ENCODE measurements at regions not wholly inside any gene's neighbourhood (a gene's known extent, or its start where the extent isn't known, plus 50 kb on each side); places are given as distances from the start of the nearest gene placed in this dataset.

DNA sequence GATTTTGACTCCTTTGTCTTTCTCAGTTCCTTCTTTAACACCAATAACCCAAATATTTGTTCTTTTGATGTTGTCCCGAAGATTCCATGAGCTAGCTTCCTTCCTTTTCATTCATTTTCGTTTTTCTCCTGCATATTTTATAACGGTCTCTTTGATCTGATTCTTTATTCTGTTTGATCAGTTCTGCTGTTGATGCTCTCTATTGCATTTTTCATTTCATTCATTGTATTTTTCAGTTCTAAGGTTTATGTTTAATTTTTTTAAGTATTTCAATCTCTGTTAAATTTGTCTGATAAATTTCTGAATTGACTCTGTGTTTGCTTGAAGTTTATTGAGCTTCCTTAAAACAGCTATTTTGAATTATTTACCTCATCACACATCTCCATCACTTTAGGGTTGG lies 68.4 kb upstream of the LRCH1 start:
- H3K36me3 ChIP-seq: no peaks in the 10 kb centered on the region
- no peak for DNase-seq (ENCODE audit: low spot score in 2 of 2)
- peaks cover 14% of the 10 kb centered on the region for H3K9me3 ChIP-seq
- 83% methylated on average over 3 of the region's 3 CpGs for WGBS
- H3K27me3 ChIP-seq: no peaks in the 10 kb centered on the region
- H3K4me3 ChIP-seq: no peak overlapping the region
- H3K4me1 ChIP-seq: peaks cover 6% of the 10 kb centered on the region
- H3K27ac ChIP-seq: no peak overlapping the region
- TF ChIP-seq, protein P1, sequence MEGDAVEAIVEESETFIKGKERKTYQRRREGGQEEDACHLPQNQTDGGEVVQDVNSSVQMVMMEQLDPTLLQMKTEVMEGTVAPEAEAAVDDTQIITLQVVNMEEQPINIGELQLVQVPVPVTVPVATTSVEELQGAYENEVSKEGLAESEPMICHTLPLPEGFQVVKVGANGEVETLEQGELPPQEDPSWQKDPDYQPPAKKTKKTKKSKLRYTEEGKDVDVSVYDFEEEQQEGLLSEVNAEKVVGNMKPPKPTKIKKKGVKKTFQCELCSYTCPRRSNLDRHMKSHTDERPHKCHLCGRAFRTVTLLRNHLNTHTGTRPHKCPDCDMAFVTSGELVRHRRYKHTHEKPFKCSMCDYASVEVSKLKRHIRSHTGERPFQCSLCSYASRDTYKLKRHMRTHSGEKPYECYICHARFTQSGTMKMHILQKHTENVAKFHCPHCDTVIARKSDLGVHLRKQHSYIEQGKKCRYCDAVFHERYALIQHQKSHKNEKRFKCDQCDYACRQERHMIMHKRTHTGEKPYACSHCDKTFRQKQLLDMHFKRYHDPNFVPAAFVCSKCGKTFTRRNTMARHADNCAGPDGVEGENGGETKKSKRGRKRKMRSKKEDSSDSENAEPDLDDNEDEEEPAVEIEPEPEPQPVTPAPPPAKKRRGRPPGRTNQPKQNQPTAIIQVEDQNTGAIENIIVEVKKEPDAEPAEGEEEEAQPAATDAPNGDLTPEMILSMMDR (IDR thresholded peaks at IDR 0.05): no peak
- TF ChIP-seq EP300 (IDR thresholded peaks at IDR 0.05) (no peak), POLR2A (IDR thresholded peaks at IDR 0.05) (no peak), POLR2AphosphoS5 (IDR thresholded peaks at IDR 0.05) (no peak)

DNA sequence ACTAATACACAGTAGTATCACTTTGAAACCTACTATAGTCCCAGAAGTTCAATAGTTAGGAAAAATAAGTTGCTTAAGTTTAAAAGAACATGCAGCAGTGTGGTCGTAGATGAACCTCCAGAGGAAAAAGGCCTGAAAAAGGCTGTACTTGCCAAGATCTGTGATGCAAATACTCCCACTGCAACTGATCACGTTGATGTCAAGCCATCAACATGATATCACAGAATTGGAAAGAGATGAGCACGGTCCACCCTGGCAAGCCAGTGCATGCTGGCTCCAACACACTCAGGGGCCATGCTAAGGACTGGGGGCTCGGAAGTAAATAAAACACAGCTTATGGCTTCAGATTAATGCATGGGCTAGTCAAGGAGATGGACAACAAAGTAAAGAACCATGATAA lies 71.8 kb upstream of the LRCH1 start:
- Histone ChIP-seq H3K36me3 (no peaks in the 10 kb centered on the region), H3K9me3 (peaks cover 14% of the 10 kb centered on the region)
- 84% methylated on average over 4 of the region's 4 CpGs for WGBS

DNA sequence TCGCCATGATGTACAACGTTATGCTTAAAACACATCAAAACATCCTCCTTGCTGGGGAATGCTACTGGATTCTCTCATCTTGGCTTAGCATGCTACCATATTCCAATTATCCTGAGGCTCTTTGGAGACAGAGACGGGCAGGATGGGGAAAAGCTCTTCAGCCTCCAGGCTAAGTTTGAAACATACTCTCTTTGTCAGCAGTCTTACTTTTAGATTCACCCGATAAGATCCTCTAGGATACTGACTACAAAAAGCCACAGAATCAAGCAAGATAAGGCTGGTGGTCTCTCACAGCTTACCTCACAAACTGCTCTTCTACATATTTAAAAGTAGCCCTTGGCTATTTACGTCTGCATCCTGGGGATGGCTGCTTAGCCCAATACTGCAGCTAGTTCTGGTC lies 72.8 kb upstream of the LRCH1 start:
- Histone ChIP-seq H3K27me3 (no peaks in the 10 kb centered on the region), H3K27ac (no peak overlapping the region), H3K4me1 (peaks cover 8% of the 10 kb centered on the region), H3K36me3 (no peaks in the 10 kb centered on the region), H3K9me3 (peaks cover 12% of the 10 kb centered on the region), H3K4me3 (no peak overlapping the region)
- TF ChIP-seq POLR2A (IDR thresholded peaks at IDR 0.05) (no peak), POLR2AphosphoS5 (IDR thresholded peaks at IDR 0.05) (no peak), EP300 (IDR thresholded peaks at IDR 0.05) (no peak)
- TF ChIP-seq, protein P1 (IDR thresholded peaks at IDR 0.05): no peak
- 84% methylated on average over 5 of the region's 5 CpGs for WGBS
- no peak for DNase-seq (ENCODE audit: low spot score in 2 of 2)

More for the DNA sequence above, 71.8 kb upstream of the LRCH1 start:
- DNase-seq (ENCODE audit: low spot score in 2 of 2): no peak
- Histone ChIP-seq H3K4me1 (no peaks in the 10 kb centered on the region), H3K4me3 (no peak overlapping the region), H3K27ac (no peak overlapping the region), H3K27me3 (no peaks in the 10 kb centered on the region)
- TF ChIP-seq POLR2A (IDR thresholded peaks at IDR 0.05) (no peak), POLR2AphosphoS5 (IDR thresholded peaks at IDR 0.05) (no peak), EP300 (IDR thresholded peaks at IDR 0.05) (no peak)
- TF ChIP-seq, protein P1 (IDR thresholded peaks at IDR 0.05): no peak

DNA sequence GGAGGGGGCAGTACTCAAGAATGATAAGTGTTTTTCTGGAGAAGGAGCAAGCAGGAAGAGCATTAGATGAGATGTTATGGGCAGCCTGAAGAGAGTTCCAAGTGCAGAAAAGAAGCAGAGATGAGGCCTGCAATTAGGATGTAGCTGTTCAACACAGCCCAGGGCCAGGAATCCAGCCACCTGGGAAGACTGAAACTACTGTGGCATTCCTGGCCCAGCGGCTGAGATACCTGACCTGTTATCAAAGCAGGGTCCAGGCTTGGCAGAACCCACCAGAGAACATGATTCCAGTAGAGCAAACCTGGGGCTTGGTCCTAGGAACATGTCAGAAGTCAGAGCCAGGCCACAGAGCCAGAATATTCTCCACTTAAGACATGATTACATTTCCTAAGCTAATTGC lies 73.3 kb upstream of the LRCH1 start:
- TF ChIP-seq POLR2A (IDR thresholded peaks at IDR 0.05): no peak
- no peak for TF ChIP-seq EP300 (IDR thresholded peaks at IDR 0.05)
- TF ChIP-seq POLR2AphosphoS5 (IDR thresholded peaks at IDR 0.05): no peak
- TF ChIP-seq, protein P1 (IDR thresholded peaks at IDR 0.05): no peak
- H3K27ac ChIP-seq: no peak overlapping the region
- 55% methylated on average over 1 of the region's 1 CpG for WGBS
- H3K4me1 ChIP-seq: peaks cover 10% of the 10 kb centered on the region
- H3K36me3 ChIP-seq: no peaks in the 10 kb centered on the region
- H3K27me3 ChIP-seq: no peaks in the 10 kb centered on the region
- no peak for DNase-seq (ENCODE audit: low spot score in 2 of 2)
- H3K4me3 ChIP-seq: no peak overlapping the region
- H3K9me3 ChIP-seq: peaks cover 8% of the 10 kb centered on the region

DNA sequence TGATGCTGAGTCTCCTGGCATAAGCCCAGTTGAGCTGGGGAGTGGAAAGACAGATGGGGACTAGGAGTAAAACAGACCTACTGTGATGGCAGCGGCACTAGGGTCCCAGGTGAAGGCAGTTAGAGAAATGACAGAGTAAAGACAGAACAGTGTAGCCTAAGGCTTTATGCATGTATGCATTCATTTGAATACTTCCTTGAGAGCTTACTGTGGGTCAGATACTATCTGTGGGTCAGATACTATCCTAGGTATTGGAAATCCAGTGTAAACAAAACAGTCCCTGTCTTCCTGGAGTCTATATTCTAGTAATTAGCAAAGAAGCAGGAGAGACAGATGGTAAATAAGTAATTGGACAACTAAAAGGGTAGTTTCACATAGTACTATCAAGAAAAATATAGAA lies 73.7 kb upstream of the LRCH1 start:
- Histone ChIP-seq H3K27me3 (no peaks in the 10 kb centered on the region), H3K9me3 (peaks cover 4% of the 10 kb centered on the region), H3K4me1 (peaks cover 10% of the 10 kb centered on the region), H3K36me3 (no peaks in the 10 kb centered on the region), H3K4me3 (no peak overlapping the region), H3K27ac (no peak overlapping the region)
- WGBS: 84% methylated on average over 1 of the region's 1 CpG
- TF ChIP-seq POLR2A (IDR thresholded peaks at IDR 0.05): no peak
- TF ChIP-seq, protein P1 (IDR thresholded peaks at IDR 0.05): no peak
- no peak for TF ChIP-seq POLR2AphosphoS5 (IDR thresholded peaks at IDR 0.05)
- TF ChIP-seq EP300 (IDR thresholded peaks at IDR 0.05): no peak
- no peak for DNase-seq (ENCODE audit: low spot score in 2 of 2)

Measured in suprapubic skin (tissue), 4 donors.